ENCODE measurements at regions not wholly inside any gene's neighbourhood (a gene's known extent, or its start where the extent isn't known, plus 50 kb on each side); places are given as distances from the start of the nearest gene placed in this dataset.

DNA sequence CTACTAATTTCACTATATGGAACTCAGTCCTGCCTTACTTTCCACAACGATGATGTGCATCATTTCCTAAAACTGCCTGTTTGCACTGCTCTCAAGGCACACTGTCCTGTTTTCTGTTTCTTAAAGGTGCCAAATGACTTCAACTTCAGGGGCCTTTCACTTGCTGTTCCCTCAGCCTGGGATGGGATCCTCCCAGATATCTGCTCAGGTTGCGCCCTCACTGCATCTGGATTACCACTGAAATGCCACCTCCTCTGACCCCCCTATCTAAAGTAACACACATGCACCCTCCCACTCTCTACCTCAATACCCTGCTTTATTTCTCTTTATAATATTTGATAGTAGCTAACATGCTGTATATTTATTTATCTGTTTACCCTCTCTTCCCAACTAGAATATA is 123.8 kb upstream of the CMC1 start:
- no peaks in the 10 kb centered on the region for H3K27me3 Mint-ChIP-seq
- no peaks in the 10 kb centered on the region for H3K36me3 Mint-ChIP-seq
- DNase-seq (no peak), ATAC-seq (no peak)
- CTCF ChIA-PET: no interaction called here
- no peaks in the 10 kb centered on the region for H3K9me3 Mint-ChIP-seq (ENCODE audit: low read depth)
- no peak overlapping the region for H3K27ac Mint-ChIP-seq
- H3K4me3 Mint-ChIP-seq: no peak overlapping the region
- no peaks in the 10 kb centered on the region for H3K4me1 Mint-ChIP-seq

DNA sequence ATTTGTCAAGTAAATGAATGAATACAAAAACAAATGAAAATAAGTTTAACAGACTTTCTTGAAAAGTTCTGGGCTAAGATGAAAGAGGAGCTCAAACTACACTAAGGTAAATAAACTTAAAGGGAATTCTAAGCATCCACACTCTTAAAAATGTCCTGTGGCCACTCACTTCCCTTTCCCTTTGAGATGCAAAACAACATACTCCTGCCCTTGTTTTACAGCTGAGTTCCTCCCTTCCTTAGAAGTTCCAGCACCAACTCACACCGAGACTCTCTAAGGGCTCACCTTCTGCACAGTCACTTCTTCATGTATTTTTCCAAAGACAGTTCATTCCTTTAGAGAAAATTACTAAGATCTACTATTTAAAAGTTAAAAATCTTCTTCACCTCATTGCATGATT is 123.3 kb upstream of the CMC1 start:
- H3K4me1 Mint-ChIP-seq: no peaks in the 10 kb centered on the region
- no peak for DNase-seq
- H3K27me3 Mint-ChIP-seq: no peaks in the 10 kb centered on the region
- no peaks in the 10 kb centered on the region for H3K36me3 Mint-ChIP-seq
- no peak overlapping the region for H3K4me3 Mint-ChIP-seq
- CTCF ChIA-PET: interaction anchor here (0.8 to 1.2 kb wide), 2 partner anchors 11 to 406 kb away, joined by 3 read pairs; no protein-coding TSS in a partner anchor
- H3K27ac Mint-ChIP-seq: no peak overlapping the region
- no peaks in the 10 kb centered on the region for H3K9me3 Mint-ChIP-seq (ENCODE audit: low read depth)
- no peak for ATAC-seq

DNA sequence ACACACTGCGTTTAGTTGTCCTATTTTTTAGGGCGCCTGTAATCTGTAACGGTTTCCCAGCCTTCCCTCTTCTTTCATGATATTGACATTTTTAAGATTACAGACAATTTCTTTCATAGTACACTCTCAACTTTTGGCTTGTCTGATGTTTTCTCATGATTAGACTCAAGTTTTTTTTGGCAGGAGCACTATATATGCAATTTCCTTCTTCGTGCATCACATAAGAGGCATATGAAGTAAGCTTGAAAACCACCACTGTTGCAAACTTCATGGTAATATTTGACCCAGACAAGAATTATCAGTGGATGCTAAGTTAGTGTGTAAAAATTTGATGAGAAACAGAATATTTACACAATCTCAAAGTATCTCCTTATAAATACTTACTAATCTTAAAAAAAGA is 119.2 kb upstream of the CMC1 start:
- Mint-ChIP-seq H3K27ac (no peak overlapping the region), H3K9me3 (ENCODE audit: low read depth) (no peaks in the 10 kb centered on the region), H3K4me3 (no peak overlapping the region), H3K36me3 (no peaks in the 10 kb centered on the region), H3K4me1 (no peaks in the 10 kb centered on the region), H3K27me3 (no peaks in the 10 kb centered on the region)
- CTCF ChIA-PET: no interaction called here
- DNase-seq (no peak), ATAC-seq (no peak)

DNA sequence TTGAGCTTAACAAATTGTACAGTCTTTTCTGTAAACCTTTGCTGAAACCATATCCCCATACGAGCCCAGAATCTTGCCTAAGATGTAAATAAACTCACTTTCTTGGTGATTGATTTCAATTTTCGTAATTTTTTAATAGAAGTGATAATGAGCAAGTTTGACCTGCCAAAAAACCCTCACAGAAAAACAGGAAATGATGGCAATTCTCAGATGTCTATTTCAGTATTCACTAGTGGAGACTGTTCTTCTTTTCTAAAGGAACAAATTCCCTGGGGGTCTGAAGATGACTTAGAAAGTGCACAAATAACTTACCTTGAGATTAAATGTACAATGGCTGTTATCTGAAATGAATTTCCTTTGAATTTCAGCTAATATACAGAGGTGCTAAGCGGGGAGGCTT is 116.5 kb upstream of the CMC1 start:
- DNase-seq (no peak), ATAC-seq (no peak)
- H3K27me3 Mint-ChIP-seq: no peaks in the 10 kb centered on the region
- no peak overlapping the region for H3K27ac Mint-ChIP-seq
- no peaks in the 10 kb centered on the region for H3K9me3 Mint-ChIP-seq (ENCODE audit: low read depth)
- no peak overlapping the region for H3K4me3 Mint-ChIP-seq
- CTCF ChIA-PET: no interaction called here
- no peaks in the 10 kb centered on the region for H3K4me1 Mint-ChIP-seq
- H3K36me3 Mint-ChIP-seq: no peaks in the 10 kb centered on the region

DNA sequence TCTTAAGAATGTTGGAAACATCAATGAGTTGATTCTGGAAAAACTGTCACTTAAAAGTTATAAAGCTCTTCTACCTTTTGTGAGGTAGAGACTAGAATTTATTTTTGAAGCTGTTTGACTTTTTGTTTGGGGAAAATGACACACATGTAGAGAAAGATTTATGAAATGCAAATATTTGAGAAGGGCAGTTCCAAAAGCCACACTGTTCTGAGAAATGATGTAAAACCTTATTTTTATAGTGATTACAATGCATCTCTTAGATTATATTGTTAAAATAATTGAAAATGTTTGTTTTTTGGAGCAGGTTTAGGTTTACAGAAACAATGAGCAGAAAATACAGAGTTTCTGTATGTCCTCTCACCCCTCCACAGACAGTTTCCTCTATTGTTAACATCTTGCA is 116.1 kb upstream of the CMC1 start:
- Mint-ChIP-seq H3K36me3 (no peaks in the 10 kb centered on the region), H3K27me3 (no peaks in the 10 kb centered on the region), H3K4me3 (no peak overlapping the region), H3K27ac (no peak overlapping the region), H3K4me1 (no peaks in the 10 kb centered on the region), H3K9me3 (ENCODE audit: low read depth) (no peaks in the 10 kb centered on the region)
- DNase-seq (no peak), ATAC-seq (no peak)
- CTCF ChIA-PET: no interaction called here

DNA sequence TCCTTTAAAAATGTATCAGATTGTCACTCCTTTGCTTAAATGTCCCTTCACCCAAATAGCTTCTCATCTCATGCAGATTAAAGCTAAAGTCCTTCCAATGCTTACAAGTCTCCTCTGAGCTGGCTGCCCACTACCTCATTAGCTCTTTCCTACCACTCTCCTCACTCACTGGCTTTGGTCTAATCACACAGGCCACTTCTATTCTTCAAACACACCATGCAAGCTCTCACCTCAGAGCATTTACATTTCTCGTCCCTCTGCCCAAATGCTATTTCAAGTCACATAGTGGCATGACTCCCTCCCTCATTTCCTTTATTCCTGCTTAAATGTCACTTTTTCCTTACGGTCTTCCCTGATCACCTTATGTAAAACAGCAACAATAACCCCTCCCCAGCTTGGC is 110.6 kb upstream of the CMC1 start:
- DNase-seq: no peak
- Mint-ChIP-seq H3K27ac (no peak overlapping the region), H3K36me3 (no peaks in the 10 kb centered on the region), H3K9me3 (ENCODE audit: low read depth) (no peaks in the 10 kb centered on the region), H3K4me1 (no peaks in the 10 kb centered on the region), H3K4me3 (no peak overlapping the region), H3K27me3 (no peaks in the 10 kb centered on the region)
- CTCF ChIA-PET: no interaction called here
- ATAC-seq: no peak

DNA sequence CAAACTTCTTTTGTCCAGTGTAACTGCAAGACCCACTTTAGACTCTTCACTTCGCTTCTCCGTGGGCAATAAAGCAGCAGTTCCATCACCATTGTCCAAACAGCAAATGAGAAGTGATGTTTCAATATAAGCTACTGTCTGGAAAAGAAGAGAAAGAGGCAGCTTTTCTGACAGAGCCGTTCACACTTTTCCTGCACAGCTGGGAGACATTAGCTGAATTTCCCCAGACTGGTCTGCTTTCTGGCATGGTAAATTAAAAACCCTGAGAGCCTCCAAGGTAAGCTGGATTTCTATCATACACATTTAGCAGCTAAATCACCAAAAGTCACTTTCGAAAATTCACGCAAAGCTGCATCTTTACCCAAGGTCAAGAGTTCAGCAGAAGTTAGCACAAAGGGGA is 108.5 kb upstream of the CMC1 start:
- Mint-ChIP-seq H3K4me1 (no peaks in the 10 kb centered on the region), H3K27me3 (no peaks in the 10 kb centered on the region), H3K4me3 (no peak overlapping the region), H3K9me3 (ENCODE audit: low read depth) (no peaks in the 10 kb centered on the region), H3K36me3 (no peaks in the 10 kb centered on the region), H3K27ac (no peak overlapping the region)
- ATAC-seq: no peak
- CTCF ChIA-PET: no interaction called here
- no peak for DNase-seq

DNA sequence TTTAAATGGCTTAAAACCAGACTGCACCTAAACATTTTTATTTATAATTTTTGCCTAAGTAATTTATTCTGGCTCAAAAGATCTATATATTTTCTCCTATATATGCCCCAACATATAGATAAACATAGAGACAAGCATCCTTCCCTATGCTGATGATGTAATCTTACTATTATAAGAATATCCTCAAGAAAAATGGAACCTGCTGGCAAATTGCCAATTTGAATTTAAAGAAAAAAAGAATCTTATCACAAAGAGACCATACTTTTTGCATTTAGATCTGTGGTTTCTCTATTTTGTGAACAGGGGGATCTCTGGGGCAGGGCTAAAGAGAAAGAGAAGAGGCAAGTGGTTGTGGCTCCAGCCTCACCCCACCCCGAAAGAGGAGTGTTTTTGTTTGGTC is 107.2 kb upstream of the CMC1 start:
- H3K27ac Mint-ChIP-seq: no peak overlapping the region
- H3K9me3 Mint-ChIP-seq (ENCODE audit: low read depth): no peaks in the 10 kb centered on the region
- ATAC-seq (no peak), DNase-seq (no peak)
- H3K36me3 Mint-ChIP-seq: no peaks in the 10 kb centered on the region
- H3K27me3 Mint-ChIP-seq: no peaks in the 10 kb centered on the region
- H3K4me1 Mint-ChIP-seq: no peaks in the 10 kb centered on the region
- no peak overlapping the region for H3K4me3 Mint-ChIP-seq
- CTCF ChIA-PET: no interaction called here

DNA sequence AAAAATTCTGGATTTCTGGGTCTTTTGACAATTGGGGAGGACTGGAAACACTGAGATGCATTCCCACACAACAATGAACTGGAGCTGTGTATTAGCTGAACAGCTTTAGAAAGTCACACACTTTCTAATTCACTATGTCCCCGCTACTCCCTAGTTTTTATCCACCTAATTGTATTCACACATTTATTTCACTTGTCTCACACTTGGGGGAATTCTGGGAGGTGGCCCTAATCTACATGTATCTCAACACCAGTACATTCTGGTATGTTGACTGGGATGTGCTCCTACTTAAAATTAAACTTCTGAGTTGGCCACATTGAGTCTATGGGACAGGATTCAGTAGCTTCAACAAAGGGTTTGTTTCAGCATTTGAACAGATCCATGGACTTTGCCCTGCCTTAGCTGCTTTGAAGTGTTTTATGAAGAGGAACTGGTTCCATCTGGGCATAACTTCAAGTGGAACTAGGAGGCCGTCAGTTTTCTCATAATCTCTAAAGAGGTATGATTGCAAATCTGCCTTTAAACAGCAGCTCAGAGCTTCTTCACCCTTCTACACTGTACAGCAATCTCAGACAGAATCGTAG is 106.5 kb upstream of the CMC1 start:
- CTCF ChIA-PET: no interaction called here
- ATAC-seq (no peak), DNase-seq (no peak)
- Mint-ChIP-seq H3K9me3 (ENCODE audit: low read depth) (no peaks in the 10 kb centered on the region), H3K27ac (no peak overlapping the region), H3K4me1 (no peaks in the 10 kb centered on the region), H3K36me3 (no peaks in the 10 kb centered on the region), H3K27me3 (no peaks in the 10 kb centered on the region), H3K4me3 (no peak overlapping the region)

DNA sequence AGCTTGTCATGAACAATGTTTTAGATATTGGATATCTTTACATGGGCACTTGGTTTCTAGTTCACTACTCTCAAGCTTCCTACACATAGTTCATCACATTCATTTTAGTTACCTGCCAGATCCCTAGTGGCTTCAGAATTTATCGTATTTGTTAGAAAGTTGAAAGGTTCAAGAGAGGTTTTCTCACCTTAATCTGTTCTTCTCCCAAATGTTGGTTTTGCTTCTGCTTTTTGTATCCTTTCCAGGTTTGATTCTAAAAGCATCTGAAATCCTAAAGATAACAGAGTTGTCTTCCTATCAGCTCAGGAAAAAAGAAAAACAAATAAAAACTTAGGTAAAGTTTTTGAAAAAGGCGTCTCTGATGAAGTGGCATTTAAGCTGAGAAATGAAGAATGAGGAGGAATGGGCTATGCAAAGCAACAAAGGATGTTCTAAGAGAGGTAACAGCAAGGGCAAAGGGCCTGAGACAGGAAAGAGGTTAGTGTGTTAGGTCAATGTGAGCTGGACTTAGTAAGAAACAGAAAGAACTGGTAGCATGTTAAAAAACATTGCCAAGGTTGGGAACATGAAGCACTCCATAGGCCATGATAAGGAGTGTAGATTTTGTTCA is 104.7 kb upstream of the CMC1 start:
- ATAC-seq (no peak), DNase-seq (no peak)
- Mint-ChIP-seq H3K27me3 (no peaks in the 10 kb centered on the region), H3K4me1 (no peaks in the 10 kb centered on the region), H3K36me3 (no peaks in the 10 kb centered on the region), H3K4me3 (no peak overlapping the region), H3K9me3 (ENCODE audit: low read depth) (no peaks in the 10 kb centered on the region), H3K27ac (no peak overlapping the region)
- CTCF ChIA-PET: no interaction called here

DNA sequence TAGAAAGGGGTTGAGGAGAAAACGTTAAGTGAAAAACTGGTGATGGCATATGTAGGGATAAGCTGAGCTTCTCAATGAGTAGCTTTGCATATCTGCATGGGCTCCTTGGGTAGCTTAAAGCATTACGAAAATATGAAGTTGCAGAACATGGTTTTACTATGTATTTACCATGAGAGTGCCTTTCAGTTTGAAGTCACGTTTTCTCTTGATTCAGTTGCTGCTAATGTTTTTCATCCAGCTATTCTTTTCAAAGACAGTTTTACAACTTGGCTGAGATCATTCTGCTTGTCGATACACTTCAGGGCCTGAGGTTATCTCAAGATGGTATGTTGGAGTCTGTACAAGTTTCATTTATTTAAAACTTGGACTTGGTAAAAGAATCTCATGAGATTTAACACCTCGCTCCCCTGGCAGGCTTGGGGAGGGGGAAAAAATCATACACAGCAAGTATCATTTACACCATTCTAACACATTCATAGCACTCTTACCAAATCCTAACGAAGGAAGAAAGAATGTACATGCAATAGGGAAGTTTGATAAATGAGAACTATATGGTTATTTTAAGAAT is 103.3 kb upstream of the CMC1 start:
- DNase-seq (no peak), ATAC-seq (no peak)
- Mint-ChIP-seq H3K27ac (no peak overlapping the region), H3K36me3 (no peaks in the 10 kb centered on the region), H3K4me1 (no peaks in the 10 kb centered on the region), H3K27me3 (no peaks in the 10 kb centered on the region), H3K9me3 (ENCODE audit: low read depth) (no peaks in the 10 kb centered on the region), H3K4me3 (no peak overlapping the region)
- CTCF ChIA-PET: no interaction called here

DNA sequence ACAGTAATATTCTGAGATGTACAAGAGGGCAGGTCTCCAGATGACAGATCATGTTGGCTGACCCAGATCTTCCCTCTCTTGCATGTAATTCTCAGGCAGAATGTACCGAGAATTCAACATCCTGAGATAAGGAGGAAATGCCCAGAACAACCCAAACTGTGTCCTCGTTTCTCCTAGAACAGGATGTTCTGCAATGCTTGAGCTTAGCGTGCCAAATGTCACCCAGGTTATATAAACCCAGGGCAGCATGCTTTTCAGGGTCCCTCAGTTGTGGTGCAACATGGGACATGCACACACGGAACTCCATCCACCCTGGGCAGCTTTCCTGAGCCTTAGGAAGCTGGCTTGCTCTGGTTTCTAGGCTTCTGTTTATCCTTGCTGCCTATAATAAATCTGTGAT is 102.1 kb upstream of the CMC1 start:
- Mint-ChIP-seq H3K27ac (no peak overlapping the region), H3K4me1 (no peaks in the 10 kb centered on the region), H3K9me3 (ENCODE audit: low read depth) (no peaks in the 10 kb centered on the region), H3K36me3 (no peaks in the 10 kb centered on the region), H3K4me3 (no peak overlapping the region), H3K27me3 (no peaks in the 10 kb centered on the region)
- DNase-seq (no peak), ATAC-seq (no peak)
- CTCF ChIA-PET: no interaction called here

DNA sequence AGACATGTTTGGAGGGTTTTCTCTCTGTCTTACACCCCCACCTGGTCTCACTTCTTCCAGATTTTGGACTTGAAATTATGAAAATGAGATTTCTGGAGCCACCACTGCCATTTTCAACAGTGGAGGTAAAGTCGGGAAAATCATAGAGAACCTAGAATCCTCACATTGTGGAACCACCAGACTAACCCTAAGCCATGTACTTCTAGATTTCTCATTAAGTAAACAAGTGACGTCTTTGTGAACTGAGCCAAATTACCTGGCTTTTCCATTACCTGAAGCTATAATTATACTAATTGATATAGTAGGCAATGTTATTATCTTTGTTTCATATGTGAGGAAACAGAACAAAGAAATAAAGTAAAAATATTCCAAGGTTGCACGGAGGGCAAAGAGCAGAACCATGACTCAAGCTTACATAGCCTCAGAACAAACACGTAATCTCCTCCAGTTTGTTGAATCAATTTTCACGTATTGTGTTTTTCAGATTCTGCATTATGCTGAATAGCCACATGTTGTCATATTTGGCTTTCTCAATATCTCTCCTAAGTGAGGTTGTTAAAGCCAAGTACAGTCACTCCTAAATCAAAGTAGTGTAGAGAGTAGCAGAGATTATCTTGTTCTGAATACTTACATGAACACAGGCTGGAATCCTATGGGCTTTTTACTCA is 101.3 kb upstream of the CMC1 start:
- Mint-ChIP-seq H3K4me3 (no peak overlapping the region), H3K4me1 (no peaks in the 10 kb centered on the region), H3K36me3 (no peaks in the 10 kb centered on the region), H3K27me3 (no peaks in the 10 kb centered on the region), H3K9me3 (ENCODE audit: low read depth) (no peaks in the 10 kb centered on the region), H3K27ac (no peak overlapping the region)
- DNase-seq (no peak), ATAC-seq (no peak)
- CTCF ChIA-PET: no interaction called here

DNA sequence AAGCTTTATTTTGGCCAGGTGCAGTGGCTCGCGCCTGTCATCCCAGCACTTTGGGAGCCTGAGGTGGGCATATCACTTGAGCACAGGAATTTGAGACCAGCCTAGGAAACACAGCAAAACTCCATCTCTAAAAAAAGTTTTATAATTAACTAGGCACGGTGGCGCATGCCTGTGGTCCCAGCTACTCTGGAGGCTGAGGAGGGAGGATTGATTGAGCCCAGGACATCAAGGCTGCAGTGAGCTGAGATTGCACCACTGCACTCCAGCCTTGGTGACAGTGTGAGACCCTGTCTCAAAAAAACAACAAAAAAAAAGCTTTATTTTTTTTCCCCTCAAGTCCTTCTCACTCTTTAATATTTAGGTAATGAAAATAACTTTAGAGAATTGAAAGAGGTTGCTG is 100.8 kb upstream of the CMC1 start:
- no peaks in the 10 kb centered on the region for H3K27me3 Mint-ChIP-seq
- CTCF ChIA-PET: no interaction called here
- H3K36me3 Mint-ChIP-seq: no peaks in the 10 kb centered on the region
- no peaks in the 10 kb centered on the region for H3K4me1 Mint-ChIP-seq
- H3K4me3 Mint-ChIP-seq: no peak overlapping the region
- no peaks in the 10 kb centered on the region for H3K9me3 Mint-ChIP-seq (ENCODE audit: low read depth)
- no peak for DNase-seq
- ATAC-seq: no peak
- H3K27ac Mint-ChIP-seq: no peak overlapping the region
